GM19463 (cell line): ENCODE measurements at regions not wholly inside any gene's neighbourhood (a gene's known extent, or its start where the extent isn't known, plus 50 kb on each side); places are given as distances from the start of the nearest gene placed in this dataset.

Source experiments
- ATAC-seq: cut with Tn5 transposase; IDR thresholded peaks from one replicate; pipeline ENCODE4 v1.9.1; 2021; ENCODE audit warnings: mild to moderate bottlenecking, moderate library complexity; ENCODE audit not compliant: unreplicated experiment

GRCh38 chr5:77846422-77847128, 70.4 kb upstream of the TBCA start:
- ATAC-seq: no peak

GRCh38 chr5:77845324-77845646, 69.1 kb upstream of the TBCA start:
- no peak for ATAC-seq

- ATAC-seq: no peak
Measured at GRCh38 chr5:77844623-77845323, 68.6 kb upstream of the TBCA start.

GRCh38 chr5:77844373-77844622, 68.2 kb upstream of the TBCA start:
- ATAC-seq: no peak

GRCh38 chr5:77843570-77844372, 67.6 kb upstream of the TBCA start:
- no peak for ATAC-seq

GRCh38 chr5:77842243-77842642, 66.1 kb upstream of the TBCA start:
- no peak for ATAC-seq

GRCh38 chr5:77841616-77842015, 65.5 kb upstream of the TBCA start:
- no peak for ATAC-seq

- no peak for ATAC-seq
Measured at GRCh38 chr5:77840930-77841329, 64.8 kb upstream of the TBCA start.

- ATAC-seq: no peak
Measured at GRCh38 chr5:77839691-77840090, 63.6 kb upstream of the TBCA start.

- no peak for ATAC-seq
Measured at GRCh38 chr5:77832938-77833337, 56.8 kb upstream of the TBCA start.

- no peak for ATAC-seq
Measured at GRCh38 chr5:77832166-77832770, 56.1 kb upstream of the TBCA start.

- ATAC-seq: no peak
Measured at GRCh38 chr5:77828445-77828844, 52.3 kb upstream of the TBCA start.
